ENCODE measurements at regions not wholly inside any gene's neighbourhood (a gene's known extent, or its start where the extent isn't known, plus 50 kb on each side); places are given as distances from the start of the nearest gene placed in this dataset.

- Histone ChIP-seq H3K27me3 (ENCODE audit: control insufficient read depth, insufficient read depth, low read length) (peaks cover 7% of the 10 kb centered on the region), H3K4me3 (ENCODE audit: low read depth, low read length) (no peak overlapping the region), H3K36me3 (ENCODE audit: control insufficient read depth, insufficient read depth, low read length) (no peaks in the 10 kb centered on the region)
- DNase-seq (ENCODE audit: low read depth) = no peak
- TF ChIP-seq CTCF (IDR thresholded peaks at IDR 0.05; ENCODE audit: insufficient read depth, low read length, poor library complexity, severe bottlenecking) = no peak
Observed at GRCh38 chr15:70484993-70485392, 278.4 kb downstream of the UACA start.

- DNase-seq (ENCODE audit: low read depth) = no peak
- no peaks in the 10 kb centered on the region for H3K36me3 ChIP-seq (ENCODE audit: control insufficient read depth, insufficient read depth, low read length)
- peaks cover 14% of the 10 kb centered on the region for H3K27me3 ChIP-seq (ENCODE audit: control insufficient read depth, insufficient read depth, low read length)
- TF ChIP-seq CTCF (IDR thresholded peaks at IDR 0.05; ENCODE audit: insufficient read depth, low read length, poor library complexity, severe bottlenecking) = no peak
- no peak overlapping the region for H3K4me3 ChIP-seq (ENCODE audit: low read depth, low read length)
Observed at GRCh38 chr15:70483513-70483912, 279.8 kb downstream of the UACA start.

- Histone ChIP-seq H3K27me3 (ENCODE audit: control insufficient read depth, insufficient read depth, low read length) (peaks cover 29% of the 10 kb centered on the region), H3K4me3 (ENCODE audit: low read depth, low read length) (no peak overlapping the region), H3K36me3 (ENCODE audit: control insufficient read depth, insufficient read depth, low read length) (no peaks in the 10 kb centered on the region)
- TF ChIP-seq CTCF (IDR thresholded peaks at IDR 0.05; ENCODE audit: insufficient read depth, low read length, poor library complexity, severe bottlenecking) = no peak
- DNase-seq (ENCODE audit: low read depth) = no peak
Observed at GRCh38 chr15:70480196-70480856, 283.0 kb downstream of the UACA start.

GRCh38 chr15:70479785-70480184 lies 283.6 kb downstream of the UACA start:
- DNase-seq (ENCODE audit: low read depth) = no peak
- TF ChIP-seq CTCF (IDR thresholded peaks at IDR 0.05; ENCODE audit: insufficient read depth, low read length, poor library complexity, severe bottlenecking) = no peak
- Histone ChIP-seq H3K4me3 (ENCODE audit: low read depth, low read length) (no peak overlapping the region), H3K27me3 (ENCODE audit: control insufficient read depth, insufficient read depth, low read length) (peaks cover 29% of the 10 kb centered on the region), H3K36me3 (ENCODE audit: control insufficient read depth, insufficient read depth, low read length) (no peaks in the 10 kb centered on the region)

- no peaks in the 10 kb centered on the region for H3K36me3 ChIP-seq (ENCODE audit: control insufficient read depth, insufficient read depth, low read length)
- peaks cover 32% of the 10 kb centered on the region for H3K27me3 ChIP-seq (ENCODE audit: control insufficient read depth, insufficient read depth, low read length)
- no peak for DNase-seq (ENCODE audit: low read depth)
- H3K4me3 ChIP-seq (ENCODE audit: low read depth, low read length) = no peak overlapping the region
- TF ChIP-seq CTCF (IDR thresholded peaks at IDR 0.05; ENCODE audit: insufficient read depth, low read length, poor library complexity, severe bottlenecking) = no peak
Observed at GRCh38 chr15:70479056-70479455, 284.3 kb downstream of the UACA start.
